ENCODE measurements at regions not wholly inside any gene's neighbourhood (a gene's known extent, or its start where the extent isn't known, plus 50 kb on each side); places are given as distances from the start of the nearest gene placed in this dataset.

DNA sequence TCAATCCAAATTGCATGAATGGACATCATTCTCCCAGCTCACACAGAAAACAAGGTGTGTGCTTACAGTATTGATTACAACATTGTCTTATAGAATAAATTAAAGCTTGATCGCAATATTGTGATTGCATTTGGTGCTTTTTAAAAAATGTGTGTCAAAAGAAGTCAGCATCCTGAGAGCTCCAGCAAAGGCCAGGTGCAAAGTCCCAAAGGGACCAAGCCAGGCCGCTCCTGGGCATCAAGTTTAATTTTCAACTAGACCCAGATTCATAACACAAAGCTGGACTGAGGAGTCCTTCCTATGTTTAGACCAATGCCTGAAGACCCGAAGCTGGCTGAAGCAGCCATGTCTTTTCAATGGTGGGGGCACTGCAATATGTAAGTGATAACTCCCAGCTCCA lies 295.6 kb downstream of the IRX2 start:
- TF ChIP-seq, protein P1, sequence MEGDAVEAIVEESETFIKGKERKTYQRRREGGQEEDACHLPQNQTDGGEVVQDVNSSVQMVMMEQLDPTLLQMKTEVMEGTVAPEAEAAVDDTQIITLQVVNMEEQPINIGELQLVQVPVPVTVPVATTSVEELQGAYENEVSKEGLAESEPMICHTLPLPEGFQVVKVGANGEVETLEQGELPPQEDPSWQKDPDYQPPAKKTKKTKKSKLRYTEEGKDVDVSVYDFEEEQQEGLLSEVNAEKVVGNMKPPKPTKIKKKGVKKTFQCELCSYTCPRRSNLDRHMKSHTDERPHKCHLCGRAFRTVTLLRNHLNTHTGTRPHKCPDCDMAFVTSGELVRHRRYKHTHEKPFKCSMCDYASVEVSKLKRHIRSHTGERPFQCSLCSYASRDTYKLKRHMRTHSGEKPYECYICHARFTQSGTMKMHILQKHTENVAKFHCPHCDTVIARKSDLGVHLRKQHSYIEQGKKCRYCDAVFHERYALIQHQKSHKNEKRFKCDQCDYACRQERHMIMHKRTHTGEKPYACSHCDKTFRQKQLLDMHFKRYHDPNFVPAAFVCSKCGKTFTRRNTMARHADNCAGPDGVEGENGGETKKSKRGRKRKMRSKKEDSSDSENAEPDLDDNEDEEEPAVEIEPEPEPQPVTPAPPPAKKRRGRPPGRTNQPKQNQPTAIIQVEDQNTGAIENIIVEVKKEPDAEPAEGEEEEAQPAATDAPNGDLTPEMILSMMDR (IDR thresholded peaks at IDR 0.05): no peak
- no peak for TF ChIP-seq EP300 (IDR thresholded peaks at IDR 0.05)
